ENCODE measurements at regions not wholly inside any gene's neighbourhood (a gene's known extent, or its start where the extent isn't known, plus 50 kb on each side); places are given as distances from the start of the nearest gene placed in this dataset.

DNA sequence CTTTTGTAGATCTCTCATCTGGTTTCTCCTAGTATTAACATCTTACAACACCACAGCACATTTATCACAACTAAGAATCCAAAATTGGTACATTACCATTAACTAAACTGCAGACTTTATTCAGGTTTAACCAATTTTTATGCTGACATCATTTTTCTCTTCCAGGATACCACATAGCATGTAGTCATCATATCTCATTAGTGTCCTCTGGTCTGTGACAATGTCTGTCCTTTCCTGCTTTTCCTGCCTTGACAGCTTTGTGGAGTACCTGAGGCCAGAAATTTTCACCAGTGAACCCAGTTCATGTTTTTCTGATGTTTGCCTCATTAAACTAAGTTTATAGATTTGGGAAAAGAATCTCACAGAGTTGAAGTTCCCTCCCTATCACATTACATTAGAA lies 294.7 kb upstream of the TNC start:
- H3K4me1 ChIP-seq (ENCODE audit: insufficient read depth), result peaks cover 7% of the 10 kb centered on the region
- TF ChIP-seq EZH2 (IDR thresholded peaks at IDR 0.05; ENCODE audit: borderline replicate concordance) (no peak), EZH2phosphoT487 (IDR thresholded peaks at IDR 0.05; ENCODE audit: low read depth, severe bottlenecking, unreplicated experiment) (no peak)
- TF ChIP-seq, protein P1, sequence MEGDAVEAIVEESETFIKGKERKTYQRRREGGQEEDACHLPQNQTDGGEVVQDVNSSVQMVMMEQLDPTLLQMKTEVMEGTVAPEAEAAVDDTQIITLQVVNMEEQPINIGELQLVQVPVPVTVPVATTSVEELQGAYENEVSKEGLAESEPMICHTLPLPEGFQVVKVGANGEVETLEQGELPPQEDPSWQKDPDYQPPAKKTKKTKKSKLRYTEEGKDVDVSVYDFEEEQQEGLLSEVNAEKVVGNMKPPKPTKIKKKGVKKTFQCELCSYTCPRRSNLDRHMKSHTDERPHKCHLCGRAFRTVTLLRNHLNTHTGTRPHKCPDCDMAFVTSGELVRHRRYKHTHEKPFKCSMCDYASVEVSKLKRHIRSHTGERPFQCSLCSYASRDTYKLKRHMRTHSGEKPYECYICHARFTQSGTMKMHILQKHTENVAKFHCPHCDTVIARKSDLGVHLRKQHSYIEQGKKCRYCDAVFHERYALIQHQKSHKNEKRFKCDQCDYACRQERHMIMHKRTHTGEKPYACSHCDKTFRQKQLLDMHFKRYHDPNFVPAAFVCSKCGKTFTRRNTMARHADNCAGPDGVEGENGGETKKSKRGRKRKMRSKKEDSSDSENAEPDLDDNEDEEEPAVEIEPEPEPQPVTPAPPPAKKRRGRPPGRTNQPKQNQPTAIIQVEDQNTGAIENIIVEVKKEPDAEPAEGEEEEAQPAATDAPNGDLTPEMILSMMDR (IDR thresholded peaks at IDR 0.05; ENCODE audit: poor library complexity), result no peak
- H3K4me3 ChIP-seq, result no peak overlapping the region
- no peaks in the 10 kb centered on the region for H3K36me3 ChIP-seq (replicated peaks; ENCODE audit: insufficient read depth, low read depth)
- H3K9me3 ChIP-seq (ENCODE audit: low read depth), result no peaks in the 10 kb centered on the region
- H3K79me2 ChIP-seq, result no peaks in the 10 kb centered on the region
- H3K27ac ChIP-seq, result no peak overlapping the region
- no peaks in the 10 kb centered on the region for H3K27me3 ChIP-seq
- H3K9me2 ChIP-seq (replicated peaks; ENCODE audit: insufficient read depth), result no peaks in the 10 kb centered on the region
- H3K4me2 ChIP-seq, result no peak overlapping the region
- no peak overlapping the region for H2AFZ ChIP-seq
- no peaks in the 10 kb centered on the region for H4K20me1 ChIP-seq (ENCODE audit: insufficient read depth, poor library complexity, severe bottlenecking)
- DNase-seq (ENCODE audit: low spot score), result no peak

DNA sequence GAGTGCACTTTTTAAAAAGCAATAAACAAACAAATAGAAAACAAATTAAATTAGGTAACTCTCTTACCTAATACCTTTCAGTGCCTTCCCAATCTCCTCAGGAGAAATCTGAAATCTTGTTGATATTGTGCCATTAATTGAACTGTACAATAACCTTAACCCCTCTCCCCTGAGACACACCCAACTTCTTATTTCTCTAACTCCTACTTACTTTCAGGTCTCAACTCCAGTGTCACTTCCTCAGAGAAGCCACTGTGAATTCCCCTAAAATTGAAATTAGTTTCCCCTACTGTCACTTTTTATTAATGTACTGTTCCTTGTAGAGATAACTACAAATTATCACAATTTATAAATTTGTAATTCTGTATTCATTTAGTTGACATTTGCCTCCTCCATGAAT lies 295.3 kb upstream of the TNC start:
- Histone ChIP-seq H3K36me3 (replicated peaks; ENCODE audit: insufficient read depth, low read depth) (no peaks in the 10 kb centered on the region), H3K79me2 (no peaks in the 10 kb centered on the region), H3K9me2 (replicated peaks; ENCODE audit: insufficient read depth) (no peaks in the 10 kb centered on the region), H3K27me3 (no peaks in the 10 kb centered on the region), H3K27ac (no peak overlapping the region), H3K4me1 (ENCODE audit: insufficient read depth) (peaks cover 7% of the 10 kb centered on the region), H3K9me3 (ENCODE audit: low read depth) (no peaks in the 10 kb centered on the region), H3K4me3 (no peak overlapping the region), H2AFZ (no peak overlapping the region), H4K20me1 (ENCODE audit: insufficient read depth, poor library complexity, severe bottlenecking) (no peaks in the 10 kb centered on the region), H3K4me2 (no peak overlapping the region)
- DNase-seq (ENCODE audit: low spot score), result no peak
- TF ChIP-seq EZH2 (IDR thresholded peaks at IDR 0.05; ENCODE audit: borderline replicate concordance) (no peak), EZH2phosphoT487 (IDR thresholded peaks at IDR 0.05; ENCODE audit: low read depth, severe bottlenecking, unreplicated experiment) (no peak)
- TF ChIP-seq, protein P1 (IDR thresholded peaks at IDR 0.05; ENCODE audit: poor library complexity), result no peak

DNA sequence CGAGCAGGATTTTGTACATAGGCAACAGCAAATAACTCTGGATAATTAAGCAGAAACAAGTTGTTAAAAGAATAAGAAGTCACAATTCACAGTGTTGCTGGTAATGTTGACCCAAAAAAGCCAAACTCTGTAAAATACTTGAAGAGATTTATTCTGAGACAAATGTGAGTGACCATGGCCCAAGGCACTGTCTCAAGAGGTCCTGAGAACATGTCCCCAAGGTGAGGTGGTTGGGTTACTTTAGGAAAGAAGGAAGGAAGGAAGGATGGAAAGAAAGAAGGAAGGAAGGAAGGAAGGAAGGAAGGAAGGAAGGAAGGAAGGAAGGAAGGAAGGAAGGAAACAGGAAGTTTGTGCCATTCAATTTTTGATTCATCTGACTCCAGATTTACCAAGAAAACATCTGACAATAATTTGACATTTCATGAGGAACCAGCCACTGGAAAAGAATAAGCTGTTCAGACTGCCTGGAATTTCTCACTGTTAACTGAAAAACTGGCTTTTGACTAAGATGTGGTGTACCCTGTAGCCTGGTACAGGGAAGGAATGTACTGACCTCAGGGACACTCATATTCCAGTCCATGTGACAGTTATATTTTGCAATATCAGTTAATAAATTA lies 295.9 kb upstream of the TNC start:
- peaks cover 7% of the 10 kb centered on the region for H3K4me1 ChIP-seq (ENCODE audit: insufficient read depth)
- no peaks in the 10 kb centered on the region for H3K9me2 ChIP-seq (replicated peaks; ENCODE audit: insufficient read depth)
- no peak overlapping the region for H3K4me2 ChIP-seq
- H4K20me1 ChIP-seq (ENCODE audit: insufficient read depth, poor library complexity, severe bottlenecking), result no peaks in the 10 kb centered on the region
- H3K36me3 ChIP-seq (replicated peaks; ENCODE audit: insufficient read depth, low read depth), result no peaks in the 10 kb centered on the region
- TF ChIP-seq EZH2phosphoT487 (IDR thresholded peaks at IDR 0.05; ENCODE audit: low read depth, severe bottlenecking, unreplicated experiment) (no peak), EZH2 (IDR thresholded peaks at IDR 0.05; ENCODE audit: borderline replicate concordance) (no peak)
- TF ChIP-seq, protein P1 (IDR thresholded peaks at IDR 0.05; ENCODE audit: poor library complexity), result no peak
- H3K79me2 ChIP-seq, result no peaks in the 10 kb centered on the region
- no peak overlapping the region for H3K27ac ChIP-seq
- H3K4me3 ChIP-seq, result no peak overlapping the region
- H3K9me3 ChIP-seq (ENCODE audit: low read depth), result no peaks in the 10 kb centered on the region
- no peak overlapping the region for H2AFZ ChIP-seq
- no peak for DNase-seq (ENCODE audit: low spot score)
- 45% methylated on average over 1 of the region's 1 CpG for WGBS (ENCODE audit: low lambda C conversion rate, missing lambda C conversion rate)
- no peaks in the 10 kb centered on the region for H3K27me3 ChIP-seq

DNA sequence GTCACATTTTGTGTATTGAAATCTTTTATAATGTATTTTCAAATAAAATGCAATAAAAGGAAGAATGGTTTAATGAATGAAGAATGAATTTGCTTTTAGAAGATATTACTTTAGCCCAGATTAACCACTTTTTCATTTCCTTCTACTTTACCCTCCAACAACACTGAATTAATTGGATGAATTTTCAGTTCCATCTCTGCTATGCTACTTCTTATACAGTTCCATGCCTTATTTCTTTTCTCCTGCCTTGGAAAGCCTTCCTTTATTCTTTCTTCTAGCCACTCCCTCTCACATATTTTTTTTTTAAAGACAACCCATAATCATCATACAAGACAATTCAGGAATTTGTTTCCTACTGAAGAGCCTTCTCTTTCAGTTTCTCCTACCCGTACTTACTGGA lies 296.6 kb upstream of the TNC start:
- no peaks in the 10 kb centered on the region for H3K79me2 ChIP-seq
- H2AFZ ChIP-seq, result no peak overlapping the region
- H3K27me3 ChIP-seq, result no peaks in the 10 kb centered on the region
- no peaks in the 10 kb centered on the region for H3K9me3 ChIP-seq (ENCODE audit: low read depth)
- H3K4me2 ChIP-seq, result no peak overlapping the region
- no peak overlapping the region for H3K4me3 ChIP-seq
- H4K20me1 ChIP-seq (ENCODE audit: insufficient read depth, poor library complexity, severe bottlenecking), result no peaks in the 10 kb centered on the region
- H3K36me3 ChIP-seq (replicated peaks; ENCODE audit: insufficient read depth, low read depth), result no peaks in the 10 kb centered on the region
- TF ChIP-seq EZH2 (IDR thresholded peaks at IDR 0.05; ENCODE audit: borderline replicate concordance), result no peak
- no peak for TF ChIP-seq EZH2phosphoT487 (IDR thresholded peaks at IDR 0.05; ENCODE audit: low read depth, severe bottlenecking, unreplicated experiment)
- TF ChIP-seq, protein P1 (IDR thresholded peaks at IDR 0.05; ENCODE audit: poor library complexity), result no peak
- 87% methylated on average over 1 of the region's 1 CpG for WGBS (ENCODE audit: low lambda C conversion rate, missing lambda C conversion rate)
- peaks cover 7% of the 10 kb centered on the region for H3K4me1 ChIP-seq (ENCODE audit: insufficient read depth)
- H3K9me2 ChIP-seq (replicated peaks; ENCODE audit: insufficient read depth), result no peaks in the 10 kb centered on the region
- no peak for DNase-seq (ENCODE audit: low spot score)
- H3K27ac ChIP-seq, result no peak overlapping the region
